HG03175 (cell line): ENCODE measurements at regions not wholly inside any gene's neighbourhood (a gene's known extent, or its start where the extent isn't known, plus 50 kb on each side); places are given as distances from the start of the nearest gene placed in this dataset.
"Not testable (repeated sequence)": the region's sequence is repeated elsewhere in the genome, so short reads cannot be mapped to it uniquely, and the experiment has no call there.

Experiments used
- ATAC-seq: cut with Tn5 transposase; IDR thresholded peaks from one replicate; pipeline ENCODE4 v1.9.1; 2021; ENCODE audit warnings: mild to moderate bottlenecking, moderate library complexity; ENCODE audit not compliant: unreplicated experiment

DNA sequence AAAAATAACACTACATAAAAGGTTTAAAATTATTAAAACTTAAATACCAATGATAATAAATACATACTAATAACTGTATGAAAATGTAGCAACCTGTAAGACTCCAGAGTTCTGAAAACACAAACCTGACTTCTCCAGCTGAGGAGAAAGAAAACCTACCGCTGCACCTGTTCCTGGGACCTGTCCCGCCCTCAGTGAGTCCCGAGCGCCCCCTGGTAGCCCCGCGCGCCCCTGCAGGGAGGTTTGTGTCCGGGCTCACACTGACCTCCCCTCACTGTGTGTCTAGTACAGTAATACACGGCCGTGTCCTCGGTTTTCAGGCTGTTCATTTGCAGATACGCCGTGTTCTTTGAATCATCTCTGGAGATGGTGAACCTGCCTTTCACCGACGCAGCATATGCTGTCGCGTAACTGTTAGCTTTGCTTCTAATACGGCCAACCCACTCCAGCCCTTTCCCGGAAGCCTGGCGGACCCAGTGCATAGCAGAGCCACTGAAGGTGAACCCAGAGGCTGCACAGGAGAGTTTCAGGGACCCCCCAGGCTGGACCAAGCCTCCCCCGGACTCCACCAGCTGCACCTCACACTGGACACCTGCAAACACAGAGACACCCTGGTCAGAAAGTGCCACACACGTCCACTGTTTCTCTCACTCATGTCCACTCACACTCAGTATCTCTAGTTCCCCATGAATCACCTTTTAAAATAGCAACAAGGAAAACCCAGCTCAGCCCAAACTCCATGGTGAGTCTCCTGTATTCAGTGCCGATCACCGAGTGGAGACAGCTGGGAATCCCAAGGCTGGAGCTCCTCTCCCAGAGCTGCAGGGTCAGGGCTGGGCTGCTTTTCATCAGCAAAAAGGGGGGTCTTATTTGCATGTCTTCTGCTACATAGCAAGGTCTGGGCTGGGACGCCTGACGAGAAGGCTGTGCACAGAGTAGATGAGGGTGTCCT, 1276.3 kb downstream of the TMEM121 start:
- no peak for ATAC-seq

DNA sequence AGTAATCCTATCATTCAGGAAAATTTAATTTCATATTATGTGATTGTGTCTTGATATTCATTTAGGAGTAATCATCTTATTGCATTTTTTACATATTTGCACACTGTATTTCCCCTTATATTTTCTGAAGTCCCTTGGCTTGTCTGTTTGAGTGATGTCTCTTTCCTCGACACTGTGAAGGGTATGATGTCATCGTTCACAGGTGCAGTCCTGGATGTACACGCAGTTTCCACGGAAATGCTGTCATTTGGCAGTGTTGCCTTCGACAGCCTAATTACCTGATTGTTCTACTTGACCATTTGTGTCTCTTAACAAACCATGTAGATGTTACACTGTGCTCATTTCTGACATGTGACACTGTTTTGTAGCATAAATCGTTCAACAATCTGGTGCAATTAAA, 1277.0 kb downstream of the TMEM121 start:
- no peak for ATAC-seq

DNA sequence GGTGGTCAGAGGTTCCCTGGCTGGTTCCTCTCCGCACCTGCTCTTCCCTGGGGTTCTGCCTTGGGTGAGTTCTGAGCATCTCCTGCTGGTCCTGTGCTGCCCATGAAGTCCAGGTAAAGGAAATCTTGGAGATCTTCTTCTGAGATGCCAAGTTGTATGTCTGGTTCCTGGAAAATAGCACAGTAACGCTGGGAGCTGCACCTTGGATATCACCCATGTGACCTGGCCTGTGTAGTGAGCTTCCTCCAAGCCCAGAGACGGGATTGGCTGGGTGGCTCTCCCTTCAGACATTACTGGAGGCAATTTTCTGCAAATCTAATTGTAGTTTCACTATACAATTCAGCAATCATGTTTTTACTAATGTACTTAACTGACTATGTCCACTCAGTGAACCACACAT, 1281.1 kb downstream of the TMEM121 start:
- ATAC-seq: no peak

DNA sequence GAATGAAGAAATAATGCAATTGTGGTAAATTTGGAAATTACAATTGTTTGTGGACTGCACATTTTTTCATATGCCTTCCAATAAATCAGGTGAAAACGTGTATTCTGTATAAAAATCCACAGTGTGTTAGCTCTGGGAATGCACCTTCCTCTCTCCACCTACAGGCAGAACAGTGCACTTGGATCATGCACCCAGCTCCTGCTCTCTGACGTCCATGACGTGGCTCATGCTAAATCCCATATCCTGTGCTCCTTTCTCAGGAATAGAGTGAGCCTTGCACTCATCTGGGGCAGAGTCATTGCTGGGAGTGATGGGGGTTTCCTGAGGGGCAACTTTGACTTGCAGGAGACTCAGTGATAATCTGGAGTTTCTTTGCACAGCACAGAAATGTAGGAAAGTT, 1282.1 kb downstream of the TMEM121 start:
- ATAC-seq: no peak

DNA sequence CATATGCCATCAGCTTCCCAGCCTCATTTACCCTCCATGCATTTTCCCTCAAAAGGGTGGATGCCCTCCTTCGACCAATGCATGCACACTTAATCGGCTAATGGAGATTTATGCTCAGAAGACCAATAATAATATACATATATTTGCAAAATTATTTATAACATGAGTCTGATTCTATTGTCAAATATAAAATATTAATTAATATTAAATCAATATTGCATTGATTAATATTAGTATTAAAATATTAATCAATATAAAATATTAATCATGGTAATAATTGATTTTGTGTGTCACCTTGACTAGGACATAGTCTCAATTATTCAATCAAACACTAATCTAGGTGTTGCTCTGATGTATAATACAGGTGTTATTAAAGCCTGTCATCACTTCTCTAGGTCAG, 1282.5 kb downstream of the TMEM121 start:
- ATAC-seq: no peak

DNA sequence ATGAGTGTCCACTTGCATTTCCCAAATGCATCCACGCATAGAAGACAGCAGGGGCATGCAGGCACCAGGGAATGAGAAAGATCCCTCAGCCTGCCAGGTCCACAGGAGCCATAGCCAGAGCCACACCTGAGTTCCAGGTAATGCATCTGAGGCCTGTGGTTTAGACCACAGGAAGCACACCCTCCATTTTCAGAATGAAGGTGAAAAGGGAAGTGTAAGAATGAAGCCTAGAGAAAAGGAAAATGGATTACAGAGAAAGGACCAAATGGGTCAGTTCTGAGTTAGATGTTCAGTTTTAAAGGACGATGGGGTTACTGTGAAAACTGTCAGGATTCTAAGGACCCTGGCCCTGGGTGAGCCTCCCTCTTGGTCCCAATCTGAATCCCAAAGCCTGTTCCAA, 1283.2 kb downstream of the TMEM121 start:
- ATAC-seq: no peak

DNA sequence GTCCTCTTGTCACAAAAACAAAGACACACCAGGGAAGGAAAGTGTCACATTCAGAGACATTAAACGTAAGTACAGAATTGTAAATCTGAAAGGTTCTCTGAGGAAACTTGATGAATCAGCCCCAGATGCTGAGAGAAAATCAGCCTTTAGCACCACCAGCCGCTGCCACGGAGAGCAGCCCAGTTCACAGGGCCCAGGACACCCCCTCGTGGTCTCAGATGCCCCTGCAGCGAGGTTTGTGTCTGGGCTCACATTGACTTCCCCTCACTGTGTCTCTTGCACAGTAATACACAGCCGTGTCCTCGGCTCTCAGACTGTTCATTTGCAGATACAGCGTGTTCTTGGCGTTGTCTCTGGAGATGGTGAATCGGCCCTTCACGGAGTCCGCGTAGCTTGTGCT, 1283.8 kb downstream of the TMEM121 start:
- ATAC-seq: not testable (repeated sequence)

DNA sequence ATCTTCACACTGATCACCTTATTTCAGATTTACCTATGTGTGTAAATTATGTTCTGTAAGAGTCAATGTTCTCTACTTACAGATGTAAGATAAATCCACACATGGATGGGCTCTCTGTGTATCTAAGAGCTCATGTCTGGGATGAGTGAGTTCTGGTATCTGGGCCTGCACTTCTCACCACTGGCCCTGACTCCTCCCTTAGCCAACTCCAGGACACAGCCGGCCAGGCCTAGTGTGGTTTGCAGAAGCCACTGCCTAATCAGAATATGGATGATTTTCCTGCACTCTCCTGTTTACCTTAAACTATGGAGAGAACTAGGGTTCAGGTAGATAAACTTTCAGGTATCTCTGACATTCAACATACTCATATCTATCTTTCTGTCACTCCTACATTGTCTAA, 1284.8 kb downstream of the TMEM121 start:
- ATAC-seq: no peak

DNA sequence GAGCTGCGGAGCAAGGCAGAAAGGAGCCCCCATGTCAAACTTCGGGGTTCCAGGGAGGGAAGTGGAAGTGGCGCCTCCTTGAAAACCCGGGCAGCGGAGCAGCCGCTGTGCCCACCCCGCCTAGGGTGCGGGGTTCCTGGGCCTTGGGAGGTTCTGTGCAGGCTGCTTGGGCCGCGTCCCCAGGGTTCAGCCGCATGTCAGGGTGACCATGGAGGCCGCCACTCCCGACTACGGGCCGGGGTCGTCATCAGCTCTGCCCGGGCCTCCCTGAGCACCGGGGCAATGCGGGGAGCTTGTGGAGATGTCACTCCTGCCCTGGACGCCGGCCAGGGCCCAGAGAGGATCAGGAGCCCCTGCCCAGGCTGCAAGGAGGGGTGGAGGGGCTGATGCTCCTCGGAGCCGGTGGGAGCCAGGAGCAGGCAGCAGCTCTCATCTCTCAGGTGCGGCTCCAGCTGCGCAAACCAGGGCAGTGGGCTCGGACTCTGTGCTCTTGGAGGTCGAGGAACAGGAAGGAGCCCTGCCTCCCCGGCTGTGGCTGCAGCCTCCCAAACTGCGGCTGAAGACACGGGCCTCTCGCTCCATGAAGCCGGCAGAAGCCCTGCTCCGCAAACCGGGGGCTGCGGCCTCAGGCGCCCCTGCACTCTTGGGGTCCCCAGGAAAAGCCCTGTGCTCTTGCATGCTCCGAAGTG, 1286.5 kb downstream of the TMEM121 start:
- ATAC-seq: no peak

DNA sequence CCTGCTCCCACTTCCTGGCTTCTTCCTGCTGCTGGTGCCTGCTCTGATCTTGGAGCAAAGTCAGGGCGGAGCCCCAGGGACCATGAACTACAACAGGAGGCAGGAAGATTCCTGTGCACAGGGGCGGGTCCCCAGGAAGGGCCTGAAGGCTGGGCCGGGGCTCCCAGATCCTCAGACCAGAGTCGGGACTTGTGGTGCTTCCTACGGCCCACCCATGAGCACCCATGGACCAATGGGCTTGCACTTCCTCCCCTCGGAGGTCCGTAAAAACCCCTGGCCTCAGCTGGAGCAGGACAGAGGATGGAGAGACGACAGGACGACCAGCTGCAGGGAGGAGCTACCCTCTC, 1287.1 kb downstream of the TMEM121 start:
- ATAC-seq: no peak

DNA sequence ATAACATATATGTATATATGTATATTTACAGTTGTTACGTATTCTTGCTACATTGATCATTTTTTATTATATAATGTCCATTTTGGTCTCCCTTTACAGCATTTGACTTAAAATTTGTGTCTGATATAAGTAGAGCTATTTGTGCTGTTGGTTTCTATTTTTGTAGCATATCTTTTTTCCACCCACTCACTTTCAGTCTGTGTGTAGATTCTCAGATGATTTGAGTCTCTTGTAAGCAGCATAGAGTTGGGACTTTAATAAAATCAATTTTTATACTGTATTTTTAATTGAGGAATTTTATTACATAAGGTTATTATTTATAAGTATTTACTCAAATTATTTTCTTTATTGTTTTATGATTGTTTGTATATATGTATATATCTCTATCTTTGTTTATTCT, 1293.7 kb downstream of the TMEM121 start:
- no peak for ATAC-seq

DNA sequence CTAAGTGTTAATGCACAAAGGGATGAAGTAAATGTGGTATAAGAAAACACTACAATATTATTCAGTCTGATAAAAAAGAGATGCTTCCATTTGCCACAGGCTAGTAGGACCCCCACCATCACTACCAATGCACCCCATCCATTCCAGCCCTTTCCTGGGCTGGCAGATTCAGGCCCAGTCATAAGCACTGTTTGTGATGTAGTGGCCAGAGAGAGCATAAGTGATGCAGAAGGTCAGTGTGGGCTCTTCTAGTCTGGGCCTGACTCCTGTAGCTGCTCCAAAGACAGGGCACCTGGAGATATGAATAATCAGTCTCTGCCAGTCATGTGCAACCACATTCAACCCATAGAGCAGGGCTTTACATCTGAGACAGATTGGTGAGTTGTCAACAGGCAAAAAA, 1294.7 kb downstream of the TMEM121 start:
- ATAC-seq: no peak

DNA sequence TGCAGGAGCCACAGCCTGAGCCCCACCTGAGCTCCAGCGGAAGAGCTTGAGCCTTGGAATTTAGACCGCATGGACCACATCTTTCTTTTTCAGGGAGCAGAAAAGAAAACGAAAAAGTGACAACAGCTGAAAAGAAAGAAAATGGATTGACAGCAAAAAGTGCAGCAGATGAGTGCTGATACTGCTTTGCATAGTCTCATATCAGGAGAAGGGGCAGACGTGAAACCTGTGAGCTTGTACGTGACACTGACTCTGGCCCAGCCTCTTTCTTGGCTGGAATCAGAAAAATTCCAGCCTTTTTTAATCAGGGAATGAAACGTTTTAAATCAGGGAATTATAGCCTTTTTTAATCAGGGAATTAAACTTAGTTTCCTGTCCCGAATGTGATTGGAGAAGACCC, 1296.5 kb downstream of the TMEM121 start:
- no peak for ATAC-seq

DNA sequence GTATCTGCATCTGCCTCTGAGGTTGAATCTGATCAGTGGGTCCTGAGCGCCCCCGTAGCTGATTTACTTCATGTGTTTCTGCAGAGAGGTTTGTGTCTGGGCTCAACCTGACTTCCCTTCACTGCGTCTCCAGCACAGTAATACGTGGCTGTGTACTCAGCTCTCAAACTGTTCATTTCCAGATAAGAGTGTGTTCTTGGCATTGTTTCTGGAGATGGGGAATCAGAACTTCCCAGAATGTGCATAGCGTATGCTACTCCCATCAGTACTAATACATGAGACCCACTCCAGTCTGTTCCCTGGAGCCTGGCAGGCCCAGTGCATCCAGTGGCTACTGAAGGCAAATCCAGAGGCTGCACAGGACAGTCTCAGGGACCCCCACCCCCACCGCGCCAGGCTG, 1297.2 kb downstream of the TMEM121 start:
- ATAC-seq: no peak

DNA sequence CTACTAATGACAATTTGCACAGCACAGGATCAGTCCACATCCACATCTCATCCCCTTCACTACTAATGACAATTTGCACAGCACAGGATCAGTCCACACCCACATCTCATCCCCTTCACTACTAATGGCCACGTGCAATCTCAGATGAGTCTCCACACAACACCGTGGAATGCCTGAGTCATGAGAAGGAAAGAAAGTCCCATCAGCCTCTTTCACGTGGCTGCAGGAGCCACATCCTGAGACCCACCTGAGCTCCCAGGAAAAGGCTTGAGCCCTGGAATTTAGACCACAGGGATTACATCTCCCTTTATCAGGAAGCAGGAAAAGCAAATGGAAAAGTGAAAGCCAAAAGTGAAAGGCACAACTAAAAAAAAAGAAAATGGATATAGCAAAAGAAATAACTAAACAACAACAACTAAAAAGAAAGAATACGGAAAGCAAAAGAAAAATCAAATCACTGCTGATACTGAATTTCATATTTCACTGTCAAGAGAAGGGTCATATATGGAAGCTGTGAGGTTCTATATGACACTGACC, 1300.5 kb downstream of the TMEM121 start:
- ATAC-seq: no peak

DNA sequence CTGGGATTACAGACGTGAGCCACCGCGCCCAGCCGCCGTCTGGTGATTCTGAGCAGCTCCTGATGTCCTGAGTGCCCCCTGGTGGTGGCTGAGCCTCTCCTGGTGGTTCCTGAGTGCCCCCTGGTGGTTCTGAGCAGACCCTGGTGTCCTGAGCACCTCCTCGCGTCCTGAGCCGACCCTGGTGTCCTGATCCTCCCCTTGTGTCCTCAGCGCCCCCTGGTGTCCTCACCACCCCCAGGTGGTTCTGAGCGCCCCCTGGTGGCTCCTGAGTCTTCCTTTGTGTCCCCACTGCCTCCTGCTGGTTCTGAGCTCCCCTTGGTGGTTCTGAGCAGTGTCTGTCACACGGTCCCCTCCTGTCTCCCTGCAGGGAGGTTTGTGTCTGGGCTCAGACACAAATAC, 1304.9 kb downstream of the TMEM121 start:
- ATAC-seq: peak; percentile 53

DNA sequence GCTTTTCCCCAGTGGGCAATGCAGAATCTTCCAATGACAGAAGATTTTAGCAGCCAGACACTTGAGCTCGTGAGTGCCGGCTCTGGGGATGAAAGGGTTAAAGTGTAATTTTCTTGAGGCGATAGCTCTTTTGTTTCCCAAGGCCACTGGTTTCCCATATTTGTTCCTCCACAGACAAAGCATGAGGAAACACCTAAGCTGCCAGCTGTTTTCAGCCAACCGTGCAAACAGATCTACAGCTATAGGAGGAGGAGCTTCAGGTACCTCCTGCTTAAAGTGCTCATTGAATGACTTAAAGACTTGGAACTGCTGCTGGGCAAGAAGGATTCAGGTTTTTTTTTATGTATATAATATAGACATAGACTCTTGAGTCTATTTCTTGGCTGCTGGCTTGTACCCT, 1311.5 kb downstream of the TMEM121 start:
- ATAC-seq: no peak

DNA sequence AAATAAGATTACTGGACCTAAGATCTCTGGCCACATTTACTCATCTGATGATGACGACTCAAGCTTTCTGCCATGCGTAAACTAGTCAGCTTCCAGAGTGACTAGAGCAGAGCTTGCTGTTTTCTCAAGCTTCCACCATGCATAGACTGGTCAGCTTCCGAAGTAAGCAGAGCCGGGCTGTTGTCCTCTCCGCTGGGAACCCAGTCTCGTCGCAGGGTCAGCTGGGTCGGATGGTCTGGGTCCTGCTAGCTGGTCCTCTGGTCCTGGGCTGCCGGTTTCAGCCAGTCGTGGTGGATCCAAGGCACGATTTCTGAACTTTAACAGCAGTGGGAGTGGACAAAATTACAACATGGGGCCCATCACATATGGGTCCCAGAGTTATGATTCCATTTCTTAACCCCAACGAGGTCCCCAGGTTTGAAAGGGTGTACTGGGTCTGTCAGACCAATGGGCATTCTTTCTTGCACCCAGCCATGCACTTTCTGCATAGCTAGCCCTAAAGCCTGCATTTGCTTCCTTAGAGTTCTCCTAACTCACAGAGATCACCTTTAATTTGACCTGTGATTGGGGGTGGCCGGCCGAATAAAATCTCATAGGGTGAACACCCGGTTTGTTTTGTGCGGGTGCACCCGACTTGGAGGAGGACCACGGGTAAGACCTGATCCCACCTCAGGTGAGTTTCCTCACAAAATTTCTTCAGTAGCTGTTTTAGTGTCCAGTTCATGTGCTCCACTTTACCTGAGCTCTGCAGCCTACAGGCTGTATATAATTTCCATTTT, 1312.8 kb downstream of the TMEM121 start:
- no peak for ATAC-seq

DNA sequence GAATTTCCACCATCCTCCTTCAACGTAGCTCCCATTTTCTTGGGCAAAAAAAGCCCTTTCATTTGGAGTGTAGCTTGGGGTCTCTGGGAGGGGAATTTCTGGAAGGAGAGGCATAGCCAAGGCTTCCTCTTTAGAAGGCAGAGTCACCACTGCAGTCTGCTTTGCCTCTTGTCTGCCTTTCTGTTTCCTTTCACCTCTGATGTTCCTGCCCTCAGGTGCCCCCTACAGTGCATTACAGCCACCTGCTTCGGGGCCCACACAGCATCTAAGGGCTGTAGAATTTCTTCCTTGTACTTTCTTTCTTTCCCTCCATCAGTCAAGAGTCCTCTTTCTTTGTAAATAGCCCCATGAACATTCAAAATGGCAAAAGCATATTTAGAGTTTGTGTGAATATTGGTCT, 1313.9 kb downstream of the TMEM121 start:
- ATAC-seq: no peak

DNA sequence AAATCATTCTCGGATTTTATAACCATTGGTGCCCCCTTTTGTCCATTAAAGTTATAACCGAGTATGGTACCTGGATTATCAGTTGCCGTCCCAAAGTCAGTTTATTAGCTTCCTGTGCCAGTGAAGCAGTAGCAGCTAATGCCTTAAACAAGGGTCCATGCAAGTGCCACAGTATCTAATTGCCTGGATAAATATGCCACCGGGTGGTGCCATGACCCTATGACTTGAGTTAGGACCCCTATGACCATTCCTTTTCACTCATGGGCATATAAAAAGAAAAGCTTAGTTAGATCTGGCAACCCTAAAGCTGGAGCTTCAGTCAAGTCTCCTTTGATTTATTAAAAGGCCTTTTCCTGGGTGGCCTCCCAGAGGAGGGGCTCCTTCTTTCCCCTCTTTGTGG, 1314.6 kb downstream of the TMEM121 start:
- ATAC-seq: no peak

DNA sequence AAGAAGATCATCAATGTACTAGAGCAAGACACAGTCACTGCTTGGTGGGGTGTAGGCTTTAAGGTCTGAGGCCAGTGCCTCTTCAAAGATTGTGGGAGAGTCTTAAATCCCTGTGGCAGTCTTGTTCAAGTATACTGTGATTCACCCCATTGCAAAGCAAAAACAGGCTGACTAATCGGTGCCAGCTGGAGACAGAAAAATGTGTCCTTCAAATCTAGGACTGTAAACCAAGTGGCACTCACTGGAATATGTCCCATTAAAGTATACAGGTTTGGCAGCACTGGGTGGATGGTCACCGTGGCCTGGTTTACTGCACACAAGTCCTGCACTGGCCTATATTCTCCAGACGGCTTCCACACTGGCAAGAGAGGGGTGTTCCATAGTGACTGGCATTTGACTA, 1315.3 kb downstream of the TMEM121 start:
- no peak for ATAC-seq
